ENCODE measurements at regions not wholly inside any gene's neighbourhood (a gene's known extent, or its start where the extent isn't known, plus 50 kb on each side); places are given as distances from the start of the nearest gene placed in this dataset.

- intact Hi-C loops (cut with DNase I; ENCODE audit: low total_unique reads): loop anchor here (10.0 kb wide), 1 partner anchor 252 kb away; no protein-coding TSS in a partner anchor
- no peak for TF ChIP-seq CTCF (IDR thresholded peaks at IDR 0.05 in 4 of 5, conservative IDR thresholded peaks at IDR 0.05 in 1 of 5)
- no peak for TF ChIP-seq POLR2A (IDR thresholded peaks at IDR 0.05)
- in situ Hi-C loops (cut with MboI; ENCODE audit: low sequenced_read_pairs in 4 of 4): loop anchor here in 1 of 4 donors (10.0 kb wide), 1 partner anchor 748 kb away; no protein-coding TSS in a partner anchor
- no peaks in the 10 kb centered on the region for H3K27me3 ChIP-seq
- H3K36me3 ChIP-seq: no peaks in the 10 kb centered on the region
- ATAC-seq (no peak), DNase-seq (no peak)
- H3K4me3 ChIP-seq: no peak overlapping the region
- no peaks in the 10 kb centered on the region for H3K9me3 ChIP-seq
- peaks cover under 1 to 6% of the 10 kb centered on the region in 2 donors for H3K4me1 ChIP-seq
- no peak overlapping the region for H3K27ac ChIP-seq
Measured at GRCh38 chr1:213376862-213377372, 325.9 kb downstream of the RPS6KC1 start.

GRCh38 chr1:213380865-213381264 is 329.8 kb downstream of the RPS6KC1 start:
- no peaks in the 10 kb centered on the region for H3K9me3 ChIP-seq
- H3K27me3 ChIP-seq: no peaks in the 10 kb centered on the region
- ATAC-seq: no peak
- H3K4me3 ChIP-seq: no peak overlapping the region
- intact Hi-C loops (cut with DNase I; ENCODE audit: low total_unique reads): no loop called here
- no peaks in the 10 kb centered on the region for H3K36me3 ChIP-seq
- H3K4me1 ChIP-seq: peaks cover 3 to 8% of the 10 kb centered on the region in 2 donors
- no peak for TF ChIP-seq POLR2A (IDR thresholded peaks at IDR 0.05)
- no peak for TF ChIP-seq CTCF (IDR thresholded peaks at IDR 0.05 in 4 of 5, conservative IDR thresholded peaks at IDR 0.05 in 1 of 5)
- no peak overlapping the region for H3K27ac ChIP-seq
- no peak for DNase-seq
- in situ Hi-C loops (cut with MboI; ENCODE audit: low sequenced_read_pairs in 4 of 4): no loop called here

GRCh38 chr1:213381572-213382084 is 330.6 kb downstream of the RPS6KC1 start:
- Histone ChIP-seq H3K4me3 (peak overlapping the region in 2 of 4 donors; percentile 3 to 16), H3K4me1 (peaks cover 3 to 8% of the 10 kb centered on the region in 2 donors), H3K27ac (no peak overlapping the region), H3K9me3 (no peaks in the 10 kb centered on the region), H3K27me3 (no peaks in the 10 kb centered on the region), H3K36me3 (no peaks in the 10 kb centered on the region)
- no peak for DNase-seq
- ATAC-seq: peak; percentile 63 to 69
- intact Hi-C loops (cut with DNase I; ENCODE audit: low total_unique reads) (no loop called here), in situ Hi-C loops (cut with MboI; ENCODE audit: low sequenced_read_pairs in 4 of 4) (no loop called here)
- no peak for TF ChIP-seq CTCF (IDR thresholded peaks at IDR 0.05 in 4 of 5, conservative IDR thresholded peaks at IDR 0.05 in 1 of 5)
- no peak for TF ChIP-seq POLR2A (IDR thresholded peaks at IDR 0.05)

- H3K4me1 ChIP-seq: peaks cover 3 to 8% of the 10 kb centered on the region in 2 donors
- intact Hi-C loops (cut with DNase I; ENCODE audit: low total_unique reads): no loop called here
- H3K27ac ChIP-seq: no peak overlapping the region
- in situ Hi-C loops (cut with MboI; ENCODE audit: low sequenced_read_pairs in 4 of 4): no loop called here
- no peaks in the 10 kb centered on the region for H3K9me3 ChIP-seq
- DNase-seq: no peak
- TF ChIP-seq CTCF (IDR thresholded peaks at IDR 0.05 in 4 of 5, conservative IDR thresholded peaks at IDR 0.05 in 1 of 5) (no peak), POLR2A (IDR thresholded peaks at IDR 0.05) (no peak)
- H3K4me3 ChIP-seq: no peak overlapping the region
- no peak for ATAC-seq
- H3K27me3 ChIP-seq: no peaks in the 10 kb centered on the region
- no peaks in the 10 kb centered on the region for H3K36me3 ChIP-seq
Measured at GRCh38 chr1:213383465-213383864, 332.4 kb downstream of the RPS6KC1 start.

GRCh38 chr1:213385201-213385600 is 334.2 kb downstream of the RPS6KC1 start:
- H3K9me3 ChIP-seq: no peaks in the 10 kb centered on the region
- no peaks in the 10 kb centered on the region for H3K27me3 ChIP-seq
- in situ Hi-C loops (cut with MboI; ENCODE audit: low sequenced_read_pairs in 4 of 4) (no loop called here), intact Hi-C loops (cut with DNase I; ENCODE audit: low total_unique reads) (no loop called here)
- H3K4me3 ChIP-seq: no peak overlapping the region
- no peaks in the 10 kb centered on the region for H3K36me3 ChIP-seq
- ATAC-seq (no peak), DNase-seq (no peak)
- H3K4me1 ChIP-seq: peaks cover 3 to 8% of the 10 kb centered on the region in 2 donors
- TF ChIP-seq CTCF (IDR thresholded peaks at IDR 0.05 in 4 of 5, conservative IDR thresholded peaks at IDR 0.05 in 1 of 5) (no peak), POLR2A (IDR thresholded peaks at IDR 0.05) (no peak)
- H3K27ac ChIP-seq: no peak overlapping the region
